Left forelimb (tissue), 1 donor: ENCODE measurements at regions not wholly inside any gene's neighbourhood (a gene's known extent, or its start where the extent isn't known, plus 50 kb on each side); places are given as distances from the start of the nearest gene placed in this dataset.
A peak's percentile ranks its signal among the peaks of the same experiment; 100 is the strongest.

Experiments used
- DNase-seq: peaks from one replicate; pipeline ENCODE4 v3.0.0-alpha.2; 2018; ENCODE audit warnings: low spot score

GRCh38 chr5:14017904-14018303, 73.4 kb upstream of the DNAH5 start:
- DNase-seq: no peak

GRCh38 chr5:14016549-14016948, 72.1 kb upstream of the DNAH5 start:
- DNase-seq: no peak

- peak; percentile 91 for DNase-seq
These were observed 66.9 kb upstream of the DNAH5 start for GRCh38 chr5:14011089-14012020.

GRCh38 chr5:14009575-14009974, 65.1 kb upstream of the DNAH5 start:
- no peak for DNase-seq

- DNase-seq: no peak
These were observed 64.4 kb upstream of the DNAH5 start for GRCh38 chr5:14008819-14009311.

- no peak for DNase-seq
These were observed 62.5 kb upstream of the DNAH5 start for GRCh38 chr5:14006823-14007520.

GRCh38 chr5:14004598-14005394, 60.3 kb upstream of the DNAH5 start:
- DNase-seq: no peak

- no peak for DNase-seq
These were observed 59.4 kb upstream of the DNAH5 start for GRCh38 chr5:14003936-14004335.

GRCh38 chr5:14003513-14003912, 59.0 kb upstream of the DNAH5 start:
- DNase-seq: no peak

GRCh38 chr5:13998254-13998653, 53.8 kb upstream of the DNAH5 start:
- no peak for DNase-seq

GRCh38 chr5:13997514-13997913, 53.0 kb upstream of the DNAH5 start:
- DNase-seq: no peak

- no peak for DNase-seq
These were observed 50.2 kb upstream of the DNAH5 start for GRCh38 chr5:13994621-13995253.
